ENCODE measurements at regions not wholly inside any gene's neighbourhood (a gene's known extent, or its start where the extent isn't known, plus 50 kb on each side); places are given as distances from the start of the nearest gene placed in this dataset.
"Not testable (repeated sequence)": the region's sequence is repeated elsewhere in the genome, so short reads cannot be mapped to it uniquely, and the experiment has no call there.

GRCh38 chr20:53773066-53773791 is 179.6 kb upstream of the ZNF217 start:
- not testable (repeated sequence) for TF ChIP-seq CTCF, POLR2A (IDR thresholded peaks at IDR 0.05)

Measured in vagina (tissue), 2 donors.